Neural progenitor cell (in vitro differentiated cells): ENCODE measurements at regions not wholly inside any gene's neighbourhood (a gene's known extent, or its start where the extent isn't known, plus 50 kb on each side); places are given as distances from the start of the nearest gene placed in this dataset.

Source experiments
- DNase-seq: peaks from one replicate; pipeline ENCODE4 v3.0.0-alpha.2; 2016; ENCODE audit warnings: low spot score
- H2AFZ ChIP-seq: fragments of 200-600 bp; sonication (generic); replicated peaks from 2 replicates; pipeline ENCODE4 v1.6.1; 2016; ENCODE audit warnings: antibody characterized with exemption
- H3F3A ChIP-seq: fragments of 200-600 bp; sonication (generic); 2 replicates; pipeline ENCODE4 v1.6.1; 2016; ENCODE audit warnings: antibody characterized with exemption, low read depth
- H3K27ac ChIP-seq: fragments of 200-600 bp; sonication (generic); 2 replicates; pipeline ENCODE4 v1.5.1; 2016; ENCODE audit warnings: mild to moderate bottlenecking
- H3K27me3 ChIP-seq: fragments of 200-600 bp; sonication (generic); 2 replicates; pipeline ENCODE4 v1.6.1; 2016; ENCODE audit warnings: mild to moderate bottlenecking, moderate library complexity
- H3K36me3 ChIP-seq: fragments of 200-600 bp; sonication (generic); 2 replicates; pipeline ENCODE4 v1.5.1; 2016
- H3K4me1 ChIP-seq: fragments of 200-600 bp; sonication (generic); 2 replicates; pipeline ENCODE4 v1.6.1; 2016; ENCODE audit warnings: mixed run types
- H3K4me2 ChIP-seq: fragments of 200-600 bp; sonication (generic); 2 replicates; pipeline ENCODE4 v1.6.1; 2016
- H3K4me3 ChIP-seq: fragments of 200-600 bp; sonication (generic); 2 replicates; pipeline ENCODE4 v1.5.1; 2016
- H3K79me2 ChIP-seq: fragments of 200-600 bp; sonication (generic); 2 replicates; pipeline ENCODE4 v1.6.1; 2016; ENCODE audit warnings: low read depth
- H3K9ac ChIP-seq: fragments of 200-600 bp; sonication (generic); 2 replicates; pipeline ENCODE4 v1.6.1; 2016
- H3K9me3 ChIP-seq: fragments of 200-600 bp; sonication (generic); 2 replicates; pipeline ENCODE4 v1.5.1; 2016; ENCODE audit warnings: low read depth
- H4K20me1 ChIP-seq: fragments of 200-600 bp; sonication (generic); 2 replicates; pipeline ENCODE4 v1.6.1; 2016; ENCODE audit warnings: low read depth
- H3K27ac Mint-ChIP-seq: 3 replicates; pipeline ENCODE4 v1.8.0; 2021; ENCODE audit warnings: mixed read lengths
- H3K27me3 Mint-ChIP-seq: 2 replicates; pipeline ENCODE4 v1.8.0; 2022; ENCODE audit warnings: low read depth, mild to moderate bottlenecking, inconsistent platforms, moderate library complexity, mixed read lengths; ENCODE audit not compliant: insufficient read depth
- H3K36me3 Mint-ChIP-seq: 3 replicates; pipeline ENCODE4 v1.8.0; 2021; ENCODE audit warnings: mixed read lengths
- H3K4me1 Mint-ChIP-seq: 3 replicates; pipeline ENCODE4 v1.8.0; 2021; ENCODE audit warnings: mixed read lengths
- H3K4me3 Mint-ChIP-seq: 3 replicates; pipeline ENCODE4 v1.8.0; 2021; ENCODE audit warnings: mild to moderate bottlenecking, moderate library complexity, mixed read lengths
- H3K9me3 Mint-ChIP-seq: 3 replicates; pipeline ENCODE4 v1.8.0; 2020; ENCODE audit warnings: mixed read lengths
- CTCF ChIP-seq: fragments of 200-600 bp; sonication (generic); IDR thresholded peaks from 2 replicates; pipeline ENCODE4 v1.5.1; 2017; ENCODE audit warnings: antibody characterized with exemption, mild to moderate bottlenecking
- EZH2 ChIP-seq: fragments of 200-600 bp; sonication (generic); IDR thresholded peaks from 2 replicates; pipeline ENCODE4 v1.6.1; 2017; ENCODE audit warnings: antibody characterized with exemption, mild to moderate bottlenecking, moderate library complexity
- EZH2phosphoT487 ChIP-seq: fragments of 200-600 bp; sonication (generic); IDR thresholded peaks from 2 replicates; pipeline ENCODE4 v1.6.1; 2017; ENCODE audit warnings: antibody characterized with exemption

- Mint-ChIP-seq H3K4me1 (no peaks in the 10 kb centered on the region), H3K4me3 (no peak overlapping the region), H3K27me3 (no peaks in the 10 kb centered on the region), H3K36me3 (peaks cover 2% of the 10 kb centered on the region), H3K9me3 (peaks cover 4% of the 10 kb centered on the region), H3K27ac (no peak overlapping the region)
- Histone ChIP-seq H3K4me2 (no peak overlapping the region), H3K36me3 (no peaks in the 10 kb centered on the region), H3K27ac (no peak overlapping the region), H3K9me3 (no peaks in the 10 kb centered on the region), H3K4me3 (no peak overlapping the region), H3F3A (no peaks in the 10 kb centered on the region), H3K9ac (no peak overlapping the region), H2AFZ (peak overlapping the region; percentile 65), H3K4me1 (no peaks in the 10 kb centered on the region), H4K20me1 (no peaks in the 10 kb centered on the region), H3K79me2 (no peaks in the 10 kb centered on the region), H3K27me3 (no peaks in the 10 kb centered on the region)
- TF ChIP-seq EZH2phosphoT487 (no peak), CTCF (no peak), EZH2 (no peak)
- no peak for DNase-seq
These were observed 565.9 kb upstream of the SPRY2 start for GRCh38 chr13:80906860-80907259.

GRCh38 chr13:80904386-80904785, 563.5 kb upstream of the SPRY2 start:
- no peaks in the 10 kb centered on the region for H4K20me1 ChIP-seq
- H3K36me3 Mint-ChIP-seq = no peaks in the 10 kb centered on the region
- H3K79me2 ChIP-seq = no peaks in the 10 kb centered on the region
- H3K4me1 Mint-ChIP-seq = peaks cover 2% of the 10 kb centered on the region
- H3K36me3 ChIP-seq = no peaks in the 10 kb centered on the region
- no peak for DNase-seq
- no peak overlapping the region for H3K27ac ChIP-seq
- H3K9ac ChIP-seq = no peak overlapping the region
- H3K4me3 Mint-ChIP-seq = no peak overlapping the region
- no peaks in the 10 kb centered on the region for H3K4me1 ChIP-seq
- no peaks in the 10 kb centered on the region for H3F3A ChIP-seq
- H3K27me3 ChIP-seq = no peaks in the 10 kb centered on the region
- H2AFZ ChIP-seq = no peak overlapping the region
- no peaks in the 10 kb centered on the region for H3K27me3 Mint-ChIP-seq
- H3K9me3 ChIP-seq = no peaks in the 10 kb centered on the region
- no peak for TF ChIP-seq CTCF
- TF ChIP-seq EZH2 = no peak
- no peak for TF ChIP-seq EZH2phosphoT487
- no peak overlapping the region for H3K4me2 ChIP-seq
- H3K4me3 ChIP-seq = no peak overlapping the region
- peaks cover 3% of the 10 kb centered on the region for H3K9me3 Mint-ChIP-seq
- H3K27ac Mint-ChIP-seq = no peak overlapping the region

- Histone ChIP-seq H2AFZ (no peak overlapping the region), H3K4me2 (no peak overlapping the region), H3K4me1 (no peaks in the 10 kb centered on the region), H3K4me3 (no peak overlapping the region), H3K79me2 (no peaks in the 10 kb centered on the region), H3K9me3 (no peaks in the 10 kb centered on the region), H3K27ac (no peak overlapping the region), H3K27me3 (no peaks in the 10 kb centered on the region), H3F3A (no peaks in the 10 kb centered on the region), H3K36me3 (no peaks in the 10 kb centered on the region), H4K20me1 (no peaks in the 10 kb centered on the region), H3K9ac (no peak overlapping the region)
- peaks cover 2% of the 10 kb centered on the region for H3K4me1 Mint-ChIP-seq
- no peak overlapping the region for H3K4me3 Mint-ChIP-seq
- no peaks in the 10 kb centered on the region for H3K27me3 Mint-ChIP-seq
- no peaks in the 10 kb centered on the region for H3K36me3 Mint-ChIP-seq
- H3K9me3 Mint-ChIP-seq = peaks cover 3% of the 10 kb centered on the region
- no peak for DNase-seq
- no peak overlapping the region for H3K27ac Mint-ChIP-seq
- TF ChIP-seq EZH2phosphoT487 (no peak), CTCF (no peak), EZH2 (no peak)
These were observed 563.0 kb upstream of the SPRY2 start for GRCh38 chr13:80903911-80904310.
